ENCODE measurements at regions not wholly inside any gene's neighbourhood (a gene's known extent, or its start where the extent isn't known, plus 50 kb on each side); places are given as distances from the start of the nearest gene placed in this dataset.

DNA sequence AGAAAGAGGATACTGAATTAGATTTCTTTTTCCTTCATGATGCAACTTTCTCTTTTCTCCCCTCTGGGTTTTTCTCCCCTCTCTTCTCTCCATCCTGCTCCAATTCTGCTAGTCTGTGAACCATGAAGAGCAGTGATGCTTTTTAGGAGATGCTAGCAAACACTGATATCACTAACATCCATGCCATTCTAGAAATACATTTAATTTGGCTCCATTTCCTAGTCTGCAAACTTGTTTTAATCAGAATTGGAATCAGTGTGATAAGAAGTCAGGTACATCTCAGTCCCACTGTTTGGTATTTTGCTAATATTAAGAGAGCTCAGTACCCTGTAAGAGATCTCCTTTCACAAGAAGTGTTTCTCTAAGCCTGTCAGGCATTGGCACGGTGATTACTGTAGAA, 437.1 kb downstream of the RWDD3 start:
- H3K4me1 ChIP-seq (ENCODE audit: low read depth), result no peaks in the 10 kb centered on the region
- DNase-seq, result no peak
- ATAC-seq, result no peak
- no peaks in the 10 kb centered on the region for H3K36me3 ChIP-seq (ENCODE audit: low read depth)
- TF ChIP-seq, protein P1, sequence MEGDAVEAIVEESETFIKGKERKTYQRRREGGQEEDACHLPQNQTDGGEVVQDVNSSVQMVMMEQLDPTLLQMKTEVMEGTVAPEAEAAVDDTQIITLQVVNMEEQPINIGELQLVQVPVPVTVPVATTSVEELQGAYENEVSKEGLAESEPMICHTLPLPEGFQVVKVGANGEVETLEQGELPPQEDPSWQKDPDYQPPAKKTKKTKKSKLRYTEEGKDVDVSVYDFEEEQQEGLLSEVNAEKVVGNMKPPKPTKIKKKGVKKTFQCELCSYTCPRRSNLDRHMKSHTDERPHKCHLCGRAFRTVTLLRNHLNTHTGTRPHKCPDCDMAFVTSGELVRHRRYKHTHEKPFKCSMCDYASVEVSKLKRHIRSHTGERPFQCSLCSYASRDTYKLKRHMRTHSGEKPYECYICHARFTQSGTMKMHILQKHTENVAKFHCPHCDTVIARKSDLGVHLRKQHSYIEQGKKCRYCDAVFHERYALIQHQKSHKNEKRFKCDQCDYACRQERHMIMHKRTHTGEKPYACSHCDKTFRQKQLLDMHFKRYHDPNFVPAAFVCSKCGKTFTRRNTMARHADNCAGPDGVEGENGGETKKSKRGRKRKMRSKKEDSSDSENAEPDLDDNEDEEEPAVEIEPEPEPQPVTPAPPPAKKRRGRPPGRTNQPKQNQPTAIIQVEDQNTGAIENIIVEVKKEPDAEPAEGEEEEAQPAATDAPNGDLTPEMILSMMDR (IDR thresholded peaks at IDR 0.05), result no peak
- intact Hi-C loops (cut with DNase I, micrococcal nuclease), result no loop called here
- H3K9me3 ChIP-seq, result no peaks in the 10 kb centered on the region
- H3K4me3 ChIP-seq, result no peak overlapping the region

DNA sequence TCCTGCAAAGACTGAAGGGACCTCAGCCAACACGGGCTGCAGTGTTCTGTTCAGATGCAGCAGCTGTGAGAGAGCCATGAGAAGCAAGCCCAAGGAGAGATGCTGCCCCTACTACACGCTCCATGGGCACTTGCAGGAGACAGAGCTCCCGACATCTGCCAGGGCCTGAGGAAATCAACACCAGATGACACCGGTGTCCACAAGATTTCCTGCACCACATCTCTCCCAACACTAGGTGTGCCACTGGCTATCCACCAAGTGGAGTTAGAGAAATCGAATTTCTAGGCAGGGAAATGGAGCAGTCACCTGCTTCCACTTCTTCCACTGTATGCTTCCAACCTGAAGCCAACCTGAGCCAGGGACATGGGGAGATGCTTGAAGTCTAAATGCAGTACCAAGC, 445.3 kb downstream of the RWDD3 start:
- TF ChIP-seq, protein P1 (IDR thresholded peaks at IDR 0.05), result no peak
- no peaks in the 10 kb centered on the region for H3K4me1 ChIP-seq (ENCODE audit: low read depth)

DNA sequence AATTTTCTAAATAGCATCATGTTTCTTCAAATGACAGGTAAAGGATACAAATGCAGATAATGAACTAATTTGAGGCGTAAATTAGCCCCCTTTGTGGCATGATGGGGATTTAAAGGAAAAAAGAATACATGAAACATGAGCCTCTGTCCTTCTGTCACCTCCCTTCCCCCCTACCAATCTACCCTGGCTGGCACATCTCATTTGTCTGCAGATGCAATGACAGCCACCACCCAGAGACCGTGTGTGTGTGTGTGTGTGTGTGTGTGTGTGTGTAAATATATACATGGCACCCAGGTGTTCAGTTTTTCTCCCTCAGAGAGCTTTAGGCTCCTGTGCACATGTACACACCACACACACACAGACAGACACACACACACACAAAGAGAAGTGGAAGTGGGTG, 451.1 kb downstream of the RWDD3 start:
- ATAC-seq (no peak), DNase-seq (no peak)
- Histone ChIP-seq H3K9me3 (no peaks in the 10 kb centered on the region), H3K4me1 (ENCODE audit: low read depth) (no peaks in the 10 kb centered on the region), H3K4me3 (no peak overlapping the region), H3K36me3 (ENCODE audit: low read depth) (no peaks in the 10 kb centered on the region)
- TF ChIP-seq, protein P1 (IDR thresholded peaks at IDR 0.05), result no peak
- intact Hi-C loops (cut with DNase I, micrococcal nuclease), result no loop called here

More for the DNA sequence above, 445.3 kb downstream of the RWDD3 start:
- Histone ChIP-seq H3K4me3 (no peak overlapping the region), H3K36me3 (ENCODE audit: low read depth) (no peaks in the 10 kb centered on the region), H3K9me3 (no peaks in the 10 kb centered on the region)
- intact Hi-C loops (cut with DNase I, micrococcal nuclease), result no loop called here
- DNase-seq, result no peak
- no peak for ATAC-seq

DNA sequence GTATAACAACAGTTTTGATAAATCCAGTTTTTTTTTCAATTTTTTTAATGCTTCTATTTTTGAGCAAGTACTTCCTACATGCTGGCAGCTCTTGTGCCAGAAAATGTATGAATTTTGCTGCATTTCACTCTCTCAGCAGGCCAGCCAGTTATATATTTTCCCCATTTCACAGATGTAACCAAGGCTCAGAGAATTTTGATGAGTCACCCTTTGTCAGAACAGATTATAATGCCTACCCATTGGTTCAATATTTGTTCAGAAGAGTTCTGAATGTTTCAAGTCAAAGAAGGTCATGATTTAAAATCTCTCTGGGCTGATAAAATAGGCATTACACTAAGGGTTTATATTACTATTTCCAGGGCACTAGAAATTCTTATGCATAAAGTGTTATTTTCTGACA, 452.2 kb downstream of the RWDD3 start:
- ATAC-seq (no peak), DNase-seq (no peak)
- no peaks in the 10 kb centered on the region for H3K36me3 ChIP-seq (ENCODE audit: low read depth)
- TF ChIP-seq, protein P1 (IDR thresholded peaks at IDR 0.05), result no peak
- no peak overlapping the region for H3K4me3 ChIP-seq
- intact Hi-C loops (cut with DNase I, micrococcal nuclease), result no loop called here
- no peaks in the 10 kb centered on the region for H3K9me3 ChIP-seq
- H3K4me1 ChIP-seq (ENCODE audit: low read depth), result no peaks in the 10 kb centered on the region

DNA sequence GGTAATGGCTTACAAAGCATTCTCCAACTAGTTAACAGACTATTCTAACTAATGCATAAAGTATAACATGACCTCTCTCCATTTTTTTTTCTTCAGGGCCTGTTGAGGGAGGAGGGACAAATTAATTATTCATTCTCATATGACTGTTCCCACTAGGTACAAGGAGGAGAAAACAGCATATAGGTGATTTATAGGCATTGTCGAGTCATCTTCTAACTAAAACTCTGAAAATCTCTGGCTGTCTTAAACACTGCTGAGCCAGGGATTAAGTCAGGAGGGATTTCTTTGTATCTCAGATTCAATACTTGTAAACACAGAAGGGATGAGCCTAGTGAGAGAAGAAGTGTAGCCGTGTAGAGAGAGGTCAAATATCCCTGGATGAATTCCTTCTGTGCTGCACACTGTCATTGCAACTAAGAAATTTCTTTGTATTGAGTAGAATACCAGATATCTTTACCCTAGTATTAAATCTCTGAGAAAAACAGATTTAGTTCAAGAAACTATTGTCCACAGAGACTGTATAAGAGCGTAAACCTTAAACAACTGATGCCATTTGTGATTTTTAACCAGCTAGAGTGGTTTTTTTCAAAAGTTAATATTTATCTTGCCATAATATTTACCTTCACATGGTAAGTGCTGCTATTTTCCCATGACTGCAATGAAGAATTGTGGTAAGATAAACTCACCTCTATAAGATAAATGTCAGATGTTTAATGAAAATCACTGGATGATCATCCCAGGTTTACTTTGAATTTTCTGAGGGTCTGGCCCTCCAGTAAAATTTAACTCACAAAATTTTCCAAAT, 465.3 kb downstream of the RWDD3 start:
- intact Hi-C loops (cut with DNase I, micrococcal nuclease), result no loop called here
- DNase-seq, result no peak
- H3K9me3 ChIP-seq, result peaks cover 23% of the 10 kb centered on the region
- TF ChIP-seq, protein P1 (IDR thresholded peaks at IDR 0.05), result no peak
- H3K4me3 ChIP-seq, result no peak overlapping the region
- no peaks in the 10 kb centered on the region for H3K36me3 ChIP-seq (ENCODE audit: low read depth)
- ATAC-seq, result no peak
- H3K4me1 ChIP-seq (ENCODE audit: low read depth), result no peaks in the 10 kb centered on the region

Data from mucosa of descending colon (tissue), 3 donors.